HL-60 (cell line): ENCODE measurements at regions not wholly inside any gene's neighbourhood (a gene's known extent, or its start where the extent isn't known, plus 50 kb on each side); places are given as distances from the start of the nearest gene placed in this dataset.

Experiments
- DNase-seq, 2 experiments: peaks; one replicate each; pipeline ENCODE4 v3.0.0-alpha.2; 2010 to 2020; ENCODE audit warnings: low read depth in 1 of 2, low spot score in 1 of 2
- H3K27ac ChIP-seq: fragments of 250-450 bp; sonication (Bioruptor Pico); replicated peaks from 2 replicates; pipeline ENCODE4 v1.5.1; 2020; ENCODE audit warnings: mild to moderate bottlenecking, moderate library complexity
- H3K27me3 ChIP-seq: fragments of 250-450 bp; sonication (Bioruptor Pico); 2 replicates; pipeline ENCODE4 v1.5.1; 2021; ENCODE audit warnings: mild to moderate bottlenecking, moderate library complexity; ENCODE audit not compliant: insufficient read depth, poor library complexity, severe bottlenecking
- H3K4me3 ChIP-seq: replicated peaks from 2 replicates; pipeline ENCODE4 v1.5.1; 2011; ENCODE audit warnings: mild to moderate bottlenecking, control low read depth, low read length; ENCODE audit not compliant: insufficient read depth
- CTCF ChIP-seq: IDR thresholded peaks from one replicate; pipeline ENCODE4 v1.5.1; 2011; ENCODE audit warnings: low read length, control low read depth, inconsistent platforms; ENCODE audit not compliant: insufficient read depth
- GABPA ChIP-seq: IDR thresholded peaks from 2 replicates; pipeline ENCODE4 v1.6.1; 2012; ENCODE audit warnings: low read depth
- POLR2AphosphoS5 ChIP-seq: IDR thresholded peaks from 2 replicates; pipeline ENCODE4 v1.6.1; 2012; ENCODE audit warnings: low read depth
- REST ChIP-seq: IDR thresholded peaks from 2 replicates; pipeline ENCODE4 v1.6.1; 2012; ENCODE audit warnings: low read depth; ENCODE audit not compliant: insufficient replicate concordance
- SPI1 ChIP-seq: IDR thresholded peaks from 2 replicates; pipeline ENCODE4 v1.6.1; 2012; ENCODE audit warnings: low read depth, mild to moderate bottlenecking, borderline replicate concordance

- peak in 1 of 2 experiments; percentile 7 for DNase-seq
- Histone ChIP-seq H3K27me3 (no peaks in the 10 kb centered on the region), H3K4me3 (no peak overlapping the region), H3K27ac (no peak overlapping the region)
- no peak for TF ChIP-seq POLR2AphosphoS5
- no peak for TF ChIP-seq GABPA
- TF ChIP-seq CTCF = no peak
- no peak for TF ChIP-seq SPI1
- no peak for TF ChIP-seq REST
Measured at GRCh38 chr12:47361389-47362021, 281.7 kb upstream of the AMIGO2 start.

GRCh38 chr12:47360771-47361388 is 281.1 kb upstream of the AMIGO2 start:
- H3K27ac ChIP-seq = no peak overlapping the region
- DNase-seq = peak; percentile 27 to 44
- no peak overlapping the region for H3K4me3 ChIP-seq

More at GRCh38 chr12:47360771-47361388, 281.1 kb upstream of the AMIGO2 start:
- TF ChIP-seq SPI1 (peak; percentile 91), GABPA (no peak; the same call in 1 of the 2 replicates), REST (no peak), CTCF (no peak), POLR2AphosphoS5 (peak; percentile 85)
- H3K27me3 ChIP-seq = no peaks in the 10 kb centered on the region
